22Rv1 (cell line): ENCODE measurements at regions not wholly inside any gene's neighbourhood (a gene's known extent, or its start where the extent isn't known, plus 50 kb on each side); places are given as distances from the start of the nearest gene placed in this dataset.

ENCODE experiments used
- ZFX ChIP-seq: fragments of 450-650 bp; IDR thresholded peaks from 2 replicates; pipeline ENCODE4 v1.6.1; 2017; ENCODE audit warnings: antibody characterized with exemption, borderline replicate concordance
- TF ChIP-seq, protein P1 (sequence below): fragments of 450-650 bp; IDR thresholded peaks from 2 replicates; pipeline ENCODE4 v1.5.1; 2017; ENCODE audit warnings: mild to moderate bottlenecking

DNA sequence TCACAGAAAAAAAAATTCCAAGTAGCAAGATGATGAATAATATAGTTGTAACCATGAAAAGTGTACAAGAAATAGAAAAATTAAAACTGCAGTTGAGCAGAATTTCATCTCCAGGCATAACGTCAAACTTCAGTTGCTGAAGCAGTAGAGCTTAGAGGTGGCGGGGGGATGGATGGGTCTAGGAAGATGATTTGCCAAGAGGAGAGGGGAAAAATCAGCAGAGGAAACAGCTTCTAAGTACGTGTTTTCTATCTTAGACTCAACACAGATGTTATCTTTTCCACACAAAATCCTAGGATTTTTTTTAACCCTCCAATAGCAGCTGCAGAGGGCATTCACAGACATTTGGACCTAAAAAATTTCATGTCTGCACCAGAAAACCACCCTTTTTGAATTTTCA lies 136.0 kb downstream of the OPN5 start:
- TF ChIP-seq, protein P1, sequence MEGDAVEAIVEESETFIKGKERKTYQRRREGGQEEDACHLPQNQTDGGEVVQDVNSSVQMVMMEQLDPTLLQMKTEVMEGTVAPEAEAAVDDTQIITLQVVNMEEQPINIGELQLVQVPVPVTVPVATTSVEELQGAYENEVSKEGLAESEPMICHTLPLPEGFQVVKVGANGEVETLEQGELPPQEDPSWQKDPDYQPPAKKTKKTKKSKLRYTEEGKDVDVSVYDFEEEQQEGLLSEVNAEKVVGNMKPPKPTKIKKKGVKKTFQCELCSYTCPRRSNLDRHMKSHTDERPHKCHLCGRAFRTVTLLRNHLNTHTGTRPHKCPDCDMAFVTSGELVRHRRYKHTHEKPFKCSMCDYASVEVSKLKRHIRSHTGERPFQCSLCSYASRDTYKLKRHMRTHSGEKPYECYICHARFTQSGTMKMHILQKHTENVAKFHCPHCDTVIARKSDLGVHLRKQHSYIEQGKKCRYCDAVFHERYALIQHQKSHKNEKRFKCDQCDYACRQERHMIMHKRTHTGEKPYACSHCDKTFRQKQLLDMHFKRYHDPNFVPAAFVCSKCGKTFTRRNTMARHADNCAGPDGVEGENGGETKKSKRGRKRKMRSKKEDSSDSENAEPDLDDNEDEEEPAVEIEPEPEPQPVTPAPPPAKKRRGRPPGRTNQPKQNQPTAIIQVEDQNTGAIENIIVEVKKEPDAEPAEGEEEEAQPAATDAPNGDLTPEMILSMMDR, result no peak
- no peak for TF ChIP-seq ZFX
